K562 (cell line): ENCODE measurements at regions not wholly inside any gene's neighbourhood (a gene's known extent, or its start where the extent isn't known, plus 50 kb on each side); places are given as distances from the start of the nearest gene placed in this dataset.

ENCODE experiments used
- KLF16 ChIP-seq: IDR thresholded peaks from 2 replicates; pipeline ENCODE4 v1.6.1; 2016; ENCODE audit warnings: antibody characterized with exemption
- MYBL2 ChIP-seq, 2 experiments: fragments of 450-650 bp in 1 of 2; sonication (generic) in 1 of 2; formaldehyde crosslinking in 1 of 2; IDR thresholded peaks; 2 replicates each; pipeline versions ENCODE4 v1.6.1 to v1.8.1; 2017 to 2022; ENCODE audit warnings: borderline replicate concordance in 1 of 2, inconsistent platforms in 1 of 2, low read depth in 1 of 2, mild to moderate bottlenecking in 1 of 2, missing genetic modification reagents in 1 of 2, moderate library complexity in 1 of 2
- POLR2A ChIP-seq: fragments of 450-650 bp; conservative IDR thresholded peaks from 2 replicates; pipeline ENCODE4 v1.6.1; 2016
- YY1 ChIP-seq, 3 experiments: IDR thresholded peaks; 2 replicates each; pipeline ENCODE4 v1.6.1; 2011; ENCODE audit warnings: low read length in 2 of 3, mild to moderate bottlenecking in 2 of 3, moderate library complexity in 2 of 3, borderline replicate concordance in 1 of 3, control low read depth in 1 of 3, low read depth in 1 of 3; ENCODE audit not compliant: insufficient read depth in 3 of 3, insufficient replicate concordance in 2 of 3, control insufficient read depth in 1 of 3, insufficient read length in 1 of 3; ENCODE audit errors: extremely low read depth in 1 of 3
- TF ChIP-seq, protein P1 (sequence below): sonication (generic); formaldehyde crosslinking; IDR thresholded peaks from 2 replicates; pipeline ENCODE4 v1.5.0; 2020; ENCODE audit warnings: missing genetic modification reagents
- TF ChIP-seq, protein P2 (sequence below), 3 experiments: IDR thresholded peaks in 2 of 3; conservative IDR thresholded peaks in 1 of 3; 2 replicates each; pipeline ENCODE4 v1.5.1; 2011 to 2012; ENCODE audit warnings: low read length in 3 of 3, mild to moderate bottlenecking in 3 of 3, control low read depth in 2 of 3, improper control_type of control experiment in 1 of 3, inconsistent platforms in 1 of 3, low read depth in 1 of 3, mixed read lengths in 1 of 3, moderate library complexity in 1 of 3; ENCODE audit not compliant: insufficient read depth in 2 of 3
- TF ChIP-seq, protein P3 (sequence below): sonication (generic); formaldehyde crosslinking; IDR thresholded peaks from 2 replicates; pipeline ENCODE4 v1.9.0; 2022; ENCODE audit warnings: mild to moderate bottlenecking, missing genetic modification reagents
- TF ChIP-seq, protein P4 (sequence below), 3 experiments: fragments of 200-800 bp in 1 of 3; fragments of 250-450 bp in 1 of 3; fragments of 450-650 bp in 1 of 3; sonication (Bioruptor Pico) in 1 of 3; sonication (Bioruptor generic) in 1 of 3; formaldehyde crosslinking in 1 of 3; IDR thresholded peaks; 2 replicates each; pipeline versions ENCODE4 v1.6.1 to v1.8.0; 2016 to 2022; ENCODE audit warnings: mild to moderate bottlenecking in 2 of 3, missing genetic modification characterization in 2 of 3, missing compliant biosample characterization in 1 of 3, moderate library complexity in 1 of 3
- TF ChIP-seq, protein P5 (sequence below): sonication (generic); formaldehyde crosslinking; IDR thresholded peaks from 2 replicates; pipeline ENCODE4 v1.8.0; 2022; ENCODE audit warnings: mild to moderate bottlenecking, low read depth, missing genetic modification reagents

DNA sequence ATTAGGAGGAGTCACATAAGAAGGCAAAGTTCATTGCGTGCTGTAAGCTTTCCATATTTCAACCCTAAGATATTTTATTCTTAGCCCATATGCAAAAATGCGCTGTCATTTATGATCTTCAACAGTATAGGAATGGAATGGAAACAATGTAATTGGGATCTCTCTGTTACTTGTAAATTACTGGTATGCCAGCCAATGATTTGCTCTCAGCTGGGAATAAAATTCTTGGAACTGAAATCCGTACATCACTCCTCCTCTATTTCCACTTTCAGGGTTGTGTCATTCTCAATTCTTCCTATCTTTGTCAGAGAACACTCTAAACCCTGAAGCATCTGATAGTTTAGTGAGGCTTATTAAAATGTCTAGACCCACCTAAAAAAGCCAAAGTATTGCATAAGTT lies 80.7 kb upstream of the STEAP4 start:
- TF ChIP-seq, protein P1, sequence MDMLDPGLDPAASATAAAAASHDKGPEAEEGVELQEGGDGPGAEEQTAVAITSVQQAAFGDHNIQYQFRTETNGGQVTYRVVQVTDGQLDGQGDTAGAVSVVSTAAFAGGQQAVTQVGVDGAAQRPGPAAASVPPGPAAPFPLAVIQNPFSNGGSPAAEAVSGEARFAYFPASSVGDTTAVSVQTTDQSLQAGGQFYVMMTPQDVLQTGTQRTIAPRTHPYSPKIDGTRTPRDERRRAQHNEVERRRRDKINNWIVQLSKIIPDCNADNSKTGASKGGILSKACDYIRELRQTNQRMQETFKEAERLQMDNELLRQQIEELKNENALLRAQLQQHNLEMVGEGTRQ (CRISPR knock-in tag) = no peak
- TF ChIP-seq, protein P2, sequence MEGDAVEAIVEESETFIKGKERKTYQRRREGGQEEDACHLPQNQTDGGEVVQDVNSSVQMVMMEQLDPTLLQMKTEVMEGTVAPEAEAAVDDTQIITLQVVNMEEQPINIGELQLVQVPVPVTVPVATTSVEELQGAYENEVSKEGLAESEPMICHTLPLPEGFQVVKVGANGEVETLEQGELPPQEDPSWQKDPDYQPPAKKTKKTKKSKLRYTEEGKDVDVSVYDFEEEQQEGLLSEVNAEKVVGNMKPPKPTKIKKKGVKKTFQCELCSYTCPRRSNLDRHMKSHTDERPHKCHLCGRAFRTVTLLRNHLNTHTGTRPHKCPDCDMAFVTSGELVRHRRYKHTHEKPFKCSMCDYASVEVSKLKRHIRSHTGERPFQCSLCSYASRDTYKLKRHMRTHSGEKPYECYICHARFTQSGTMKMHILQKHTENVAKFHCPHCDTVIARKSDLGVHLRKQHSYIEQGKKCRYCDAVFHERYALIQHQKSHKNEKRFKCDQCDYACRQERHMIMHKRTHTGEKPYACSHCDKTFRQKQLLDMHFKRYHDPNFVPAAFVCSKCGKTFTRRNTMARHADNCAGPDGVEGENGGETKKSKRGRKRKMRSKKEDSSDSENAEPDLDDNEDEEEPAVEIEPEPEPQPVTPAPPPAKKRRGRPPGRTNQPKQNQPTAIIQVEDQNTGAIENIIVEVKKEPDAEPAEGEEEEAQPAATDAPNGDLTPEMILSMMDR (IDR thresholded peaks at IDR 0.05 in 2 of 3, conservative IDR thresholded peaks at IDR 0.05 in 1 of 3; ENCODE audit: insufficient read depth in 2 of 3, low read depth in 1 of 3, low read length in 3 of 3) = no peak
- TF ChIP-seq, protein P3, sequence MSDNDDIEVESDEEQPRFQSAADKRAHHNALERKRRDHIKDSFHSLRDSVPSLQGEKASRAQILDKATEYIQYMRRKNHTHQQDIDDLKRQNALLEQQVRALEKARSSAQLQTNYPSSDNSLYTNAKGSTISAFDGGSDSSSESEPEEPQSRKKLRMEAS = no peak
- TF ChIP-seq POLR2A (no peak), YY1 (IDR thresholded peaks at IDR 0.05; ENCODE audit: borderline replicate concordance in 1 of 3, control insufficient read depth in 1 of 3, extremely low read depth in 1 of 3, insufficient read depth in 3 of 3, insufficient read length in 1 of 3, insufficient replicate concordance in 2 of 3, low read depth in 1 of 3, low read length in 2 of 3) (no peak), MYBL2 (IDR thresholded peaks at IDR 0.05; ENCODE audit: low read depth) (no peak), MYBL2 (CRISPR knock-in tag; IDR thresholded peaks at IDR 0.05; ENCODE audit: borderline replicate concordance) (no peak), KLF16 (no peak)
- TF ChIP-seq, protein P4, sequence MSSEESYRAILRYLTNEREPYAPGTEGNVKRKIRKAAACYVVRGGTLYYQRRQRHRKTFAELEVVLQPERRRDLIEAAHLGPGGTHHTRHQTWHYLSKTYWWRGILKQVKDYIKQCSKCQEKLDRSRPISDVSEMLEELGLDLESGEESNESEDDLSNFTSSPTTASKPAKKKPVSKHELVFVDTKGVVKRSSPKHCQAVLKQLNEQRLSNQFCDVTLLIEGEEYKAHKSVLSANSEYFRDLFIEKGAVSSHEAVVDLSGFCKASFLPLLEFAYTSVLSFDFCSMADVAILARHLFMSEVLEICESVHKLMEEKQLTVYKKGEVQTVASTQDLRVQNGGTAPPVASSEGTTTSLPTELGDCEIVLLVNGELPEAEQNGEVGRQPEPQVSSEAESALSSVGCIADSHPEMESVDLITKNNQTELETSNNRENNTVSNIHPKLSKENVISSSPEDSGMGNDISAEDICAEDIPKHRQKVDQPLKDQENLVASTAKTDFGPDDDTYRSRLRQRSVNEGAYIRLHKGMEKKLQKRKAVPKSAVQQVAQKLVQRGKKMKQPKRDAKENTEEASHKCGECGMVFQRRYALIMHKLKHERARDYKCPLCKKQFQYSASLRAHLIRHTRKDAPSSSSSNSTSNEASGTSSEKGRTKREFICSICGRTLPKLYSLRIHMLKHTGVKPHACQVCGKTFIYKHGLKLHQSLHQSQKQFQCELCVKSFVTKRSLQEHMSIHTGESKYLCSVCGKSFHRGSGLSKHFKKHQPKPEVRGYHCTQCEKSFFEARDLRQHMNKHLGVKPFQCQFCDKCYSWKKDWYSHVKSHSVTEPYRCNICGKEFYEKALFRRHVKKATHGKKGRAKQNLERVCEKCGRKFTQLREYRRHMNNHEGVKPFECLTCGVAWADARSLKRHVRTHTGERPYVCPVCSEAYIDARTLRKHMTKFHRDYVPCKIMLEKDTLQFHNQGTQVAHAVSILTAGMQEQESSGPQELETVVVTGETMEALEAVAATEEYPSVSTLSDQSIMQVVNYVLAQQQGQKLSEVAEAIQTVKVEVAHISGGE (CRISPR knock-in tag; IDR thresholded peaks at IDR 0.05) = no peak
- TF ChIP-seq, protein P5, sequence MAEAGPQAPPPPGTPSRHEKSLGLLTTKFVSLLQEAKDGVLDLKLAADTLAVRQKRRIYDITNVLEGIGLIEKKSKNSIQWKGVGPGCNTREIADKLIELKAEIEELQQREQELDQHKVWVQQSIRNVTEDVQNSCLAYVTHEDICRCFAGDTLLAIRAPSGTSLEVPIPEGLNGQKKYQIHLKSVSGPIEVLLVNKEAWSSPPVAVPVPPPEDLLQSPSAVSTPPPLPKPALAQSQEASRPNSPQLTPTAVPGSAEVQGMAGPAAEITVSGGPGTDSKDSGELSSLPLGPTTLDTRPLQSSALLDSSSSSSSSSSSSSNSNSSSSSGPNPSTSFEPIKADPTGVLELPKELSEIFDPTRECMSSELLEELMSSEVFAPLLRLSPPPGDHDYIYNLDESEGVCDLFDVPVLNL (CRISPR knock-in tag) = no peak
